Astrocyte of the cerebellum (primary cell): ENCODE measurements at regions not wholly inside any gene's neighbourhood (a gene's known extent, or its start where the extent isn't known, plus 50 kb on each side); places are given as distances from the start of the nearest gene placed in this dataset.
"Not testable (repeated sequence)": the region's sequence is repeated elsewhere in the genome, so short reads cannot be mapped to it uniquely, and the experiment has no call there.

Source experiments
- DNase-seq: peaks from one replicate; pipeline ENCODE4 v3.0.0-alpha.2; 2011; ENCODE audit warnings: low read depth
- H3K4me3 ChIP-seq: 2 replicates; pipeline ENCODE4 v1.5.1; 2011; ENCODE audit warnings: mild to moderate bottlenecking, low read depth, low read length, moderate library complexity
- CTCF ChIP-seq: IDR thresholded peaks from 2 replicates; pipeline ENCODE4 v1.5.1; 2012; ENCODE audit warnings: low read length, low read depth, moderate library complexity, mild to moderate bottlenecking; ENCODE audit errors: missing control alignments
- in situ Hi-C: cut with HindIII; loops from 2 replicates; pipeline ENCODE4 v1.10.0; 2017; ENCODE audit warnings: low sequenced_read_pairs

- H3K4me3 ChIP-seq = no peak overlapping the region
- TF ChIP-seq CTCF = no peak
- in situ Hi-C loops = no loop called here
- no peak for DNase-seq
Observed at GRCh38 chr6:118706702-118707101, 55.3 kb upstream of the CEP85L start.

- no peak for TF ChIP-seq CTCF
- peak; percentile 61 for DNase-seq
- H3K4me3 ChIP-seq = peak overlapping the region; percentile 32
- in situ Hi-C loops = no loop called here
Observed at GRCh38 chr6:118705544-118706491, 54.4 kb upstream of the CEP85L start.

- H3K4me3 ChIP-seq = no peak overlapping the region
- no peak for DNase-seq
- no peak for TF ChIP-seq CTCF
- in situ Hi-C loops = no loop called here
Observed at GRCh38 chr6:118704915-118705314, 53.5 kb upstream of the CEP85L start.

GRCh38 chr6:118701260-118701659, 49.9 kb upstream of the CEP85L start:
- DNase-seq, in situ Hi-C loops, H3K4me3 ChIP-seq: not testable (repeated sequence)
